Fibroblast of the aortic adventitia (primary cell): ENCODE measurements at regions not wholly inside any gene's neighbourhood (a gene's known extent, or its start where the extent isn't known, plus 50 kb on each side); places are given as distances from the start of the nearest gene placed in this dataset.
"Not testable (repeated sequence)": the region's sequence is repeated elsewhere in the genome, so short reads cannot be mapped to it uniquely, and the experiment has no call there.

ENCODE experiments used
- DNase-seq: peaks from one replicate; pipeline ENCODE4 v3.0.0-alpha.2; 2010; ENCODE audit warnings: low read depth
- H3K4me3 ChIP-seq: 2 replicates; pipeline ENCODE4 v1.5.1; 2011; ENCODE audit warnings: low read depth, mild to moderate bottlenecking, control low read depth, low read length, moderate library complexity
- CTCF ChIP-seq: IDR thresholded peaks from 2 replicates; pipeline ENCODE4 v1.5.1; 2011; ENCODE audit warnings: mild to moderate bottlenecking, low read length, control low read depth, inconsistent platforms; ENCODE audit not compliant: insufficient read depth

GRCh38 chr22:48302657-48303368 lies 1524.9 kb downstream of the BRD1 start:
- H3K4me3 ChIP-seq = no peak overlapping the region
- no peak for DNase-seq
- no peak for TF ChIP-seq CTCF

GRCh38 chr22:48301908-48302307 lies 1525.8 kb downstream of the BRD1 start:
- no peak overlapping the region for H3K4me3 ChIP-seq
- no peak for DNase-seq
- TF ChIP-seq CTCF = no peak

GRCh38 chr22:48301421-48301820 lies 1526.3 kb downstream of the BRD1 start:
- H3K4me3 ChIP-seq = no peak overlapping the region
- no peak for DNase-seq
- TF ChIP-seq CTCF = no peak

- no peak overlapping the region for H3K4me3 ChIP-seq
- DNase-seq = no peak
- TF ChIP-seq CTCF = no peak
Measured at GRCh38 chr22:48300877-48301276, 1526.8 kb downstream of the BRD1 start.

- no peak for TF ChIP-seq CTCF
- H3K4me3 ChIP-seq = no peak overlapping the region
- no peak for DNase-seq
Measured at GRCh38 chr22:48299801-48300200, 1527.9 kb downstream of the BRD1 start.

GRCh38 chr22:48299124-48299523 lies 1528.5 kb downstream of the BRD1 start:
- DNase-seq = no peak
- no peak for TF ChIP-seq CTCF
- no peak overlapping the region for H3K4me3 ChIP-seq

GRCh38 chr22:48297296-48297695 lies 1530.4 kb downstream of the BRD1 start:
- DNase-seq = no peak
- TF ChIP-seq CTCF = no peak
- H3K4me3 ChIP-seq = no peak overlapping the region

GRCh38 chr22:48289954-48290353 lies 1527.5 kb downstream of the TBC1D22A start:
- H3K4me3 ChIP-seq, DNase-seq: not testable (repeated sequence)
